ENCODE measurements at regions not wholly inside any gene's neighbourhood (a gene's known extent, or its start where the extent isn't known, plus 50 kb on each side); places are given as distances from the start of the nearest gene placed in this dataset.

DNA sequence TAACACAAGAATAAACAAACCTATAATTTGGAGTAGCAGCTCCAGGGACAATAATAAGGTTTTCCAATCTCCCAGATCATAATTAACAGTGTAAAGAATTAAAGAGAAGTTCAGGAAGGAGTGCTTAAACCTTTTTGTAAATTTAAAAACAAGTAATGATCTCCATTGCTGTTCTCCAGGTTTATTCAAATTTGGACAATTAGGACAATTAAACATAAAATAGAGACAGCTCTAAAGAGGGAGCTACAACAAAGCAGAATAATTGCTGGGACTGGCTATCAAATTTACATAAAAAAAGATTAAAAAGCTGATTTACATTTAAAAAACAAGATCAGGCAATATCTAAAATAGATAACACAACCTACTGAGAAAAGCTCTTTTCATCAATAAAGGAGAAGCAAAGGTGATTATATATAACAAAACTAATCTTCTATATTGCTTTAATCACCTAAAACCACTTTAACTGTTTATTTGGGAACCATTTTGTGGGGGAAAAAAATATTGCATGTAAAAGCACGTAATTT, 80.1 kb upstream of the CREB1 start:
- TF ChIP-seq, protein P1, sequence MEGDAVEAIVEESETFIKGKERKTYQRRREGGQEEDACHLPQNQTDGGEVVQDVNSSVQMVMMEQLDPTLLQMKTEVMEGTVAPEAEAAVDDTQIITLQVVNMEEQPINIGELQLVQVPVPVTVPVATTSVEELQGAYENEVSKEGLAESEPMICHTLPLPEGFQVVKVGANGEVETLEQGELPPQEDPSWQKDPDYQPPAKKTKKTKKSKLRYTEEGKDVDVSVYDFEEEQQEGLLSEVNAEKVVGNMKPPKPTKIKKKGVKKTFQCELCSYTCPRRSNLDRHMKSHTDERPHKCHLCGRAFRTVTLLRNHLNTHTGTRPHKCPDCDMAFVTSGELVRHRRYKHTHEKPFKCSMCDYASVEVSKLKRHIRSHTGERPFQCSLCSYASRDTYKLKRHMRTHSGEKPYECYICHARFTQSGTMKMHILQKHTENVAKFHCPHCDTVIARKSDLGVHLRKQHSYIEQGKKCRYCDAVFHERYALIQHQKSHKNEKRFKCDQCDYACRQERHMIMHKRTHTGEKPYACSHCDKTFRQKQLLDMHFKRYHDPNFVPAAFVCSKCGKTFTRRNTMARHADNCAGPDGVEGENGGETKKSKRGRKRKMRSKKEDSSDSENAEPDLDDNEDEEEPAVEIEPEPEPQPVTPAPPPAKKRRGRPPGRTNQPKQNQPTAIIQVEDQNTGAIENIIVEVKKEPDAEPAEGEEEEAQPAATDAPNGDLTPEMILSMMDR (IDR thresholded peaks at IDR 0.05; ENCODE audit: poor library complexity, severe bottlenecking), result no peak
- no peak for TF ChIP-seq EZH2 (IDR thresholded peaks at IDR 0.05; ENCODE audit: borderline replicate concordance, insufficient read depth, low read length, poor library complexity, severe bottlenecking)
- TF ChIP-seq, protein P2, sequence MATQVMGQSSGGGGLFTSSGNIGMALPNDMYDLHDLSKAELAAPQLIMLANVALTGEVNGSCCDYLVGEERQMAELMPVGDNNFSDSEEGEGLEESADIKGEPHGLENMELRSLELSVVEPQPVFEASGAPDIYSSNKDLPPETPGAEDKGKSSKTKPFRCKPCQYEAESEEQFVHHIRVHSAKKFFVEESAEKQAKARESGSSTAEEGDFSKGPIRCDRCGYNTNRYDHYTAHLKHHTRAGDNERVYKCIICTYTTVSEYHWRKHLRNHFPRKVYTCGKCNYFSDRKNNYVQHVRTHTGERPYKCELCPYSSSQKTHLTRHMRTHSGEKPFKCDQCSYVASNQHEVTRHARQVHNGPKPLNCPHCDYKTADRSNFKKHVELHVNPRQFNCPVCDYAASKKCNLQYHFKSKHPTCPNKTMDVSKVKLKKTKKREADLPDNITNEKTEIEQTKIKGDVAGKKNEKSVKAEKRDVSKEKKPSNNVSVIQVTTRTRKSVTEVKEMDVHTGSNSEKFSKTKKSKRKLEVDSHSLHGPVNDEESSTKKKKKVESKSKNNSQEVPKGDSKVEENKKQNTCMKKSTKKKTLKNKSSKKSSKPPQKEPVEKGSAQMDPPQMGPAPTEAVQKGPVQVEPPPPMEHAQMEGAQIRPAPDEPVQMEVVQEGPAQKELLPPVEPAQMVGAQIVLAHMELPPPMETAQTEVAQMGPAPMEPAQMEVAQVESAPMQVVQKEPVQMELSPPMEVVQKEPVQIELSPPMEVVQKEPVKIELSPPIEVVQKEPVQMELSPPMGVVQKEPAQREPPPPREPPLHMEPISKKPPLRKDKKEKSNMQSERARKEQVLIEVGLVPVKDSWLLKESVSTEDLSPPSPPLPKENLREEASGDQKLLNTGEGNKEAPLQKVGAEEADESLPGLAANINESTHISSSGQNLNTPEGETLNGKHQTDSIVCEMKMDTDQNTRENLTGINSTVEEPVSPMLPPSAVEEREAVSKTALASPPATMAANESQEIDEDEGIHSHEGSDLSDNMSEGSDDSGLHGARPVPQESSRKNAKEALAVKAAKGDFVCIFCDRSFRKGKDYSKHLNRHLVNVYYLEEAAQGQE (IDR thresholded peaks at IDR 0.05; ENCODE audit: borderline replicate concordance), result no peak
- no peak for TF ChIP-seq TAF1 (IDR thresholded peaks at IDR 0.05; ENCODE audit: low read depth)
- TF ChIP-seq RAD21 (conservative IDR thresholded peaks at IDR 0.05), result no peak
- TF ChIP-seq EP300 (conservative IDR thresholded peaks at IDR 0.05; ENCODE audit: poor library complexity, severe bottlenecking), result no peak
